HCEC 1CT (cell line): ENCODE measurements at regions not wholly inside any gene's neighbourhood (a gene's known extent, or its start where the extent isn't known, plus 50 kb on each side); places are given as distances from the start of the nearest gene placed in this dataset.
"Not testable (repeated sequence)": the region's sequence is repeated elsewhere in the genome, so short reads cannot be mapped to it uniquely, and the experiment has no call there.

Experiments
- DNase-seq: peaks from one replicate; pipeline ENCODE4 v3.0.0-alpha.2; 2017

DNA sequence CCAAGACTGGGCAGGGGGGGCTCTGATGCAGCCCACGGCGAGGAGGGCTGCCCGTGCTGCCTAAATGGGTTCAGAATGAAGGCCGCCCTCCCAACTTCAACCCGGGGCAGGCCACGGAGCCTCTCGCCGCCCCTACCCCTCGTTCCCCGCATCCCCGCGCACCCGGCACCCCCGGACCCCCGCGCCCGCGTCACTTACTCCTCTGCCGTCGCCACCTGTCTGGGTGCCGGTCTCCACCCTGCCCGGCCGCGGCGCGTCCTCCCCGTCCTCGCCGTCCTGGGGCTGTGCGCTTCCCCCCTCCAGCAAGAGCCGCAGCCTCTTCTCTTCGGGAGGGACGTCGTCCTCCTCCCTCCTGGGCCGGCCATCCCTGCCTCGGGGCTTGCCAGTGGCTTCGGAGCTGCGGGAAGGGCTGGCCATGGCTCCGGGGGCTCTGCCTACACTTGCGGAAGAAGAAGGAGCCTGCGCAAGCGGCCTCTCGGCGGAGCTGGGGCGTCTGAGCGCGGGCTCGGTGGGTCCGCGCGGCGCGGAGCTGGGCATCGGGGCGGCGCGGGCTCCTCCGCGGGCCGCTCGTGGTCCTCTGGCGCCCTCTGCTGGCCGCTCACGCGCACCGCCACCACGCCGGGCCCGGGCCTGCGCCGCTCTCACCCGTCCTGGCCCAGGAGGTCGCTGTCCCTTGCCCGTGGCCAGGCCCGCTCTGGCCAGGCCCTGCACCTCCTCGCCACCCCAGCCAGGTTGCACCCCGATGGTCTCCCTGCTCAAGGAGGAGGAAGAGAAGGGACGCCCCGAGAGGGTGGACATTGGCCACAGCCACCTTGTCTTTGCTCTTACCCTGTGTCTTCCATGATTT is 59.3 kb upstream of the CLEC6A start:
- peak; percentile 6 for DNase-seq

DNA sequence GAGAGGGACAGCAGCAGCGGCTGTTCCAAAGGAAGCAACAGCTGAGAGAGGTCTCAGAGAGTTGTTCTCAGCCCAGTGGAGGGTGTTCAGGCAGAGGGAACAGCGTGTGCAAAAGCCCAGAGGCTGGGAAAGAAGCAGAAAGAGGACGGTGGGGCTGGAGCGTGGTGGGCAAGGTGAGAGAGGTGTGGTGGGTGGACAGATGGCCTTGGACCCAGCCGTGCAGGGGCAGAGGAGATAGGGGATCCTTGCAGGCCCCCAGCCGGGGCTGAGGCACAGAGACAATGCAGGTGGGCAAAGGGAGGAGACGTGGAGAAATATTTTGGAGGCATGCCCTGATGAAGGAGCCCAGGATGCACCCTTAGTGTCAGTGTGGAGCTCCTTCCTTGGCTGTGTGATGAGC is 58.4 kb upstream of the CLEC6A start:
- not testable (repeated sequence) for DNase-seq

DNA sequence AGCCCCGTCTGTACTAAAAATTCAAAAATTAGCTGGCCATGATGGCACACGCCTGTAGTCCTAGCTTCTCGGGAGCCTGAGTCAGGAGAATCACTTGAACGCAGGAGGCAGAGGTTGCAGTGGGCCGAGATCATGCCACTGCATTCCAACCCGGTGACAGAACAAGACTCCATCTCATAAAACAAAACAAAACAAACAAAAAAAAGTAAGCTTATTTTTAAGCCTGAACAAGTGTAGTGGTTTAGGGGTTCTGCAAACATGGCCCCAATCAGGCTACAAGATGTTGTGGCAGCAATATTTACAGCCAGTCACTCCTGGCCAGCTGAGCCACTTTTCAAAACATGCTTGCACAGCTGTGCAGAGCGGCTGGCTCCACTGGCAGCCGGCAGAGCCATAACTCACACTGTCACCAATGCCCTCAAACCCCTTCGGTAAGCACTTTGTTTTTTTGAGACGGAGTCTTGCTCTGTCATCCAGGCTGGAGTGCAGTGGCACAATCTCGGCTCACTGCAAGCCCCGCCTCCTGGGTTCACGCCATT is 56.2 kb upstream of the CLEC6A start:
- DNase-seq: peak; percentile 12

DNA sequence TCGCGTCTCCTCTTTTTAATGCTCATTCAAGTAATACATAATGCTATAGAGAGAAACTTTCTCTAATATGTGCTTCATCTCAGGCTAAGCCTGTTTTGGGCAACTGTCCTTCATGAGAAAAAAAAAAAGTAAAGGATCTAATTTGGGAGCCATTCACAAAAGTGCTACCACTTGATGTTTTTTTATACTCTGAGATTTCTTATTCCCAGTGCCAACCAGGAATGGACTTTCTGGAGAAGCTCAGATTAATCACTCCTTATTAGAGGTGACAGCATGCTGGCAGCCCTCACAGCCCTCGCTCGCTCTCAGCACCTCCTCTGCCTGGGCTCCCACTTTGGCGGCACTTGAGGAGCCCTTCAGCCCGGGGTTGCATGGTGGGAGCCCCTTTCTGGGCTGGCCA is 51.9 kb upstream of the CLEC6A start:
- not testable (repeated sequence) for DNase-seq

DNA sequence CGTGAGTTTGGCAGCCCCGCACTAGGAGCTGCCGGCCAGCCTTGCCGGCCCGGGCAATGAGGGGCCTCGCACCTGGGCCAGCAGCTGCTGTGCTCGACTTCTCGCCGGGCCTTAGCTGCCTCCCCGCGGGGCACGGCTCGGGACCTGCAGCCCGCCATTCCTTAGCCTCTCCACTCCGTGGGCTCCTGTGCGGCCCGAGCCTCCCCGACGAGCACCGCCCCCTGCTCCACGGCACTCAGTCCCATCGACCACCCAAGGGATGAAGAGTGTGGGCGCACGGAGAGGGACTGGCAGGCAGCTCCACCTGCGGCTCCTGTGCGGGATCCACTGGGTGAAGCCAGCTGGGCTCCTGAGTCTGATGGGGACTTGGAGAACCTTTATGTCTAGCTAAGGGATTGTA is 51.4 kb upstream of the CLEC6A start:
- DNase-seq: not testable (repeated sequence)
